Right lobe of liver (tissue), 6 donors: ENCODE measurements at regions not wholly inside any gene's neighbourhood (a gene's known extent, or its start where the extent isn't known, plus 50 kb on each side); places are given as distances from the start of the nearest gene placed in this dataset.
"Not testable (repeated sequence)": the region's sequence is repeated elsewhere in the genome, so short reads cannot be mapped to it uniquely, and the experiment has no call there.

Experiments used
- ATAC-seq, 4 donors: fragments of 200-7000 bp; cut with Tn5 transposase; one replicate each; pipeline ENCODE4 v1.9.1; 2020; ENCODE audit warnings: mild to moderate bottlenecking in 4 of 4, moderate library complexity in 4 of 4
- DNase-seq, 3 donors: peaks; one replicate each; pipeline ENCODE4 v3.0.0-alpha.2; 2020
- H3K27ac ChIP-seq, 3 donors: fragments of 200-600 bp; one replicate each; pipeline ENCODE4 v1.8.0; 2022
- H3K27me3 ChIP-seq, 2 donors: fragments of 200-600 bp; one replicate each; pipeline ENCODE4 v1.8.0; 2022
- H3K36me3 ChIP-seq, 4 donors: fragments of 200-600 bp; sonication (generic) in 1 of 4; one replicate each; pipeline versions ENCODE4 v1.5.1 to v1.8.0; 2017 to 2022; ENCODE audit warnings: control low read depth in 1 of 4
- H3K4me1 ChIP-seq, 4 donors: fragments of 200-600 bp; sonication (generic) in 1 of 4; one replicate each; pipeline versions ENCODE4 v1.5.1 to v1.8.0; 2017 to 2022; ENCODE audit warnings: control low read depth in 1 of 4
- H3K4me3 ChIP-seq, 3 donors: fragments of 200-600 bp; one replicate each; pipeline ENCODE4 v1.8.0; 2022
- H3K9me3 ChIP-seq, 4 donors: fragments of 200-600 bp; sonication (generic) in 1 of 4; one replicate each; pipeline versions ENCODE4 v1.5.1 to v1.8.0; 2017 to 2022; ENCODE audit warnings: control low read depth in 1 of 4
- POLR2A ChIP-seq: fragments of 450-650 bp; IDR thresholded peaks from one replicate; pipeline ENCODE4 v1.6.1; 2017; ENCODE audit warnings: antibody characterized with exemption, mild to moderate bottlenecking
- WGBS: methylation state at CpG from one replicate; pipeline ENCODE4 v1.1.6; 2018; ENCODE audit warnings: low coverage, low lambda C conversion rate; ENCODE audit not compliant: insufficient coverage; ENCODE audit errors: missing lambda C conversion rate; 5-methylcytosine and 5-hydroxymethylcytosine counted together
- intact Hi-C, 2 donors: fragments of 100-400 bp; cut with DNase I; formaldehyde crosslinking; loops; one replicate each; pipeline versions ENCODE4 v1.11.2 to v1.14.1; 2022
- TF ChIP-seq, protein P1 (sequence below), 4 donors: fragments of 200-600 bp in 3 of 4; fragments of 450-650 bp in 1 of 4; IDR thresholded peaks; one replicate each; pipeline versions ENCODE4 v1.5.1 to v1.8.0; 2016 to 2022; ENCODE audit warnings: antibody characterized with exemption in 4 of 4, mild to moderate bottlenecking in 2 of 4
- donor health status: DM: no; HTN: yes; CAD: no.
- donor health status: DM: no; HTN: no; CAD: no.
- donor health status: DM: no; HTN: no; CAD: no.
- donor health status: DM: no; HTN: yes; CAD: no.
- donor health status: DM: no; HTN: yes; CAD: no.

DNA sequence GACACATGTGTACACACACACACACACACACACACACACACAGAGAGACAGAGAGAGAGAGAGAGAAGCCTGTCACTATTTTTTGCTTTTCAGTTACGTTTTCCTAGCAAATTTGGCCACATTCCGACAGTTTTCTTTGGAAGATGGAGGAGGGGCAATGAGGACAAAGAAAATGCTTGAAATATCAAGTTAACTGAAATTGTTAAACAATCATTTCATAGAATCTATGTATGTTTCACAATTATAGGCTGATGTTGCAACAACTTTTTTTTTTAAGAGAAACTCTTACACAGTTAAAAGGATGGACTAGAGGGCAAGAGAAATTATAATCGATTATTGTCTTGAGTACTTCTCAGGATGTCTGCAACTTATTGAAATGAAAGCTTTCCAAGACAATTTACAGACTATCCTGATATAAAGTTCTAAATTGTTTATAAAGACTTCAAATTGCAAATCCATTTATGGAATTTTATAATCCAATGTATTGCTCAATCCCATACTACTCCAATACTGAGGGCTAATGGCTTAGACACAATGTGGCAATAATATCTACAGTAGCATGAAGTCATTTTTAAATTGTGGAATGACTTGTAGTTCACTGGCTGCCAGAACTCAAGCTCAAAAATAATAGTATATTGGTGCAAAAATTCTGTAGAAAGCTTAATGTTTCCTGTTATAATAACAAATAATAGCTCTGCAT, 647.0 kb upstream of the PCDH7 start:
- TF ChIP-seq, protein P1, sequence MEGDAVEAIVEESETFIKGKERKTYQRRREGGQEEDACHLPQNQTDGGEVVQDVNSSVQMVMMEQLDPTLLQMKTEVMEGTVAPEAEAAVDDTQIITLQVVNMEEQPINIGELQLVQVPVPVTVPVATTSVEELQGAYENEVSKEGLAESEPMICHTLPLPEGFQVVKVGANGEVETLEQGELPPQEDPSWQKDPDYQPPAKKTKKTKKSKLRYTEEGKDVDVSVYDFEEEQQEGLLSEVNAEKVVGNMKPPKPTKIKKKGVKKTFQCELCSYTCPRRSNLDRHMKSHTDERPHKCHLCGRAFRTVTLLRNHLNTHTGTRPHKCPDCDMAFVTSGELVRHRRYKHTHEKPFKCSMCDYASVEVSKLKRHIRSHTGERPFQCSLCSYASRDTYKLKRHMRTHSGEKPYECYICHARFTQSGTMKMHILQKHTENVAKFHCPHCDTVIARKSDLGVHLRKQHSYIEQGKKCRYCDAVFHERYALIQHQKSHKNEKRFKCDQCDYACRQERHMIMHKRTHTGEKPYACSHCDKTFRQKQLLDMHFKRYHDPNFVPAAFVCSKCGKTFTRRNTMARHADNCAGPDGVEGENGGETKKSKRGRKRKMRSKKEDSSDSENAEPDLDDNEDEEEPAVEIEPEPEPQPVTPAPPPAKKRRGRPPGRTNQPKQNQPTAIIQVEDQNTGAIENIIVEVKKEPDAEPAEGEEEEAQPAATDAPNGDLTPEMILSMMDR (IDR thresholded peaks at IDR 0.05) = no peak
- TF ChIP-seq POLR2A = no peak
- Histone ChIP-seq H3K9me3 (no peaks in the 10 kb centered on the region), H3K4me1 (no peaks in the 10 kb centered on the region), H3K4me3 (no peak overlapping the region), H3K27ac (no peak overlapping the region), H3K27me3 (no peaks in the 10 kb centered on the region), H3K36me3 (no peaks in the 10 kb centered on the region)
- no peak for ATAC-seq
- intact Hi-C loops = no loop called here
- 59% methylated on average over 3 of the region's 3 CpGs for WGBS
- no peak for DNase-seq

DNA sequence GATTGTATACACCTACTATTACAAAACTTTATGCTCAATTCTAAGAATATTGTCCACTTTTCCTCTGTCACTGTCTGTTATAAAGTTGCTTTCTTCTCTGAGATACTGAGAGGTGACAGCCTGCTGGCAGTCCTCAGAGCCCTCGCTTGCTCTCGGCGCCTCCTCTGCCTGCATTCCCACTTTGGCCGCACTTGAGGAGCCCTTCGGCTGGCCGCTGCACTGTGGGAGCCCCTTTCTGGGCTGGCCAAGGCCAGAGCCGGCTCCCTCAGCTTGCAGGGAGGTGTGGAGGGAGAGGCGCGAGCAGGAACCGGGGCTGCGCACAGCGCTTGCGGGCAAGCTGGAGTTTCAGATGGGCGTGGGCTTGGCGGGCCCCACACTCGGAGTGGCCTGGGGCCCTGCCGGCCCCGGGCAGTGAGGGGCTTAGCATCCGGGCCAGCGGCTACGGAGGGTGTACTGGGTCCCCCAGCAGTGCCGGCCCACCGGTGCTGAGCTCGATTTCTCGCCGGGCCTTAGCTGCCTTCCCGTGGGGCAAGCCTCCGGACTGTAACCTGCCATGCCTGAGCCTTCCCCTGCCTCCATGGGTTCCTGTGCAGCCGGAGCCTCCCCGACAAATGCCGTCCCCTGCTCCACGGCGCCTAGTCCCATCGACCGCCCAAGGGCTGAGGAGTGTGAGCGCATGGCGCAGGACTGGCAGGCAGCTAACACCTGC, 627.6 kb upstream of the PCDH7 start:
- H3K9me3 ChIP-seq, H3K36me3 ChIP-seq, intact Hi-C loops, H3K27me3 ChIP-seq, H3K4me1 ChIP-seq, H3K4me3 ChIP-seq, H3K27ac ChIP-seq, ATAC-seq: not testable (repeated sequence)
- peak in 1 of 3 donors; percentile 53 for DNase-seq
- 90% methylated on average over 6 of the region's 37 CpGs for WGBS

DNA sequence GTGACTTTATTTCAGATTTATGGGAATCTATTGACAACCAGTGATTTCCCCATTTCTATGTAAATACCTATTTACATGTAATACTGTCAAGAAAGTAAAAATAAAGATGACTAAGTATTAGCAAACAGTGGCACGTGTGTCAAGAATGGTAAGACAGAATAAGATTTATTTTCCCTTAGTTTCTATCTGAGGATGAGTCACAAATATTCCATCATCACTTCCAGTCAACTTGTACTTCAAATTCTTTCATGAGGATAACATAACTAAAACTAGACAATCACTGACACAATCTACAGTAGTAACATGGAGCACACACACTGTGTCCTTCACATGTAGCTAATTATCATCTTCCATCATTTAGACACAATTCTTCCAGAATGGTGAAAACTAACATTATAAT, 625.3 kb upstream of the PCDH7 start:
- H3K4me3 ChIP-seq = no peak overlapping the region
- intact Hi-C loops = no loop called here
- 32% methylated on average over 1 of the region's 1 CpG for WGBS
- H3K27me3 ChIP-seq = no peaks in the 10 kb centered on the region
- no peaks in the 10 kb centered on the region for H3K4me1 ChIP-seq
- TF ChIP-seq, protein P1 (IDR thresholded peaks at IDR 0.05) = no peak
- no peak for TF ChIP-seq POLR2A
- H3K27ac ChIP-seq = no peak overlapping the region
- DNase-seq (no peak), ATAC-seq (no peak)
- H3K9me3 ChIP-seq = no peaks in the 10 kb centered on the region
- H3K36me3 ChIP-seq = no peaks in the 10 kb centered on the region

- Histone ChIP-seq H3K9me3 (peaks cover 0 to 3% (median 0%) of the 10 kb centered on the region in 4 donors), H3K36me3 (no peaks in the 10 kb centered on the region), H3K4me3 (no peak overlapping the region), H3K27ac (no peak overlapping the region), H3K27me3 (no peaks in the 10 kb centered on the region), H3K4me1 (no peaks in the 10 kb centered on the region)
- ATAC-seq (peak in 2 of 4 donors; percentile 28 to 58), DNase-seq (no peak)
- TF ChIP-seq POLR2A = no peak
- TF ChIP-seq, protein P1 (IDR thresholded peaks at IDR 0.05) = no peak
- intact Hi-C loops = no loop called here
Measured at GRCh38 chr4:30103455-30103854, 616.7 kb upstream of the PCDH7 start.

- intact Hi-C loops = no loop called here
- no peak overlapping the region for H3K4me3 ChIP-seq
- WGBS = 38% methylated on average over 4 of the region's 4 CpGs
- H3K36me3 ChIP-seq = no peaks in the 10 kb centered on the region
- DNase-seq = no peak
- H3K27me3 ChIP-seq = no peaks in the 10 kb centered on the region
- H3K27ac ChIP-seq = no peak overlapping the region
- ATAC-seq = no peak
- H3K4me1 ChIP-seq = no peaks in the 10 kb centered on the region
- H3K9me3 ChIP-seq = no peaks in the 10 kb centered on the region
- no peak for TF ChIP-seq POLR2A
- TF ChIP-seq, protein P1 (IDR thresholded peaks at IDR 0.05) = no peak
Measured at GRCh38 chr4:30116401-30116800, 603.8 kb upstream of the PCDH7 start.
